Activated CD8-positive, alpha-beta memory T cell treated with anti-CD3 and anti-CD28 coated beads, Interleukin-2, amount 10 ng/mL, durations not matched to agents 7 days and 5 days (primary cell): ENCODE measurements at regions not wholly inside any gene's neighbourhood (a gene's known extent, or its start where the extent isn't known, plus 50 kb on each side); places are given as distances from the start of the nearest gene placed in this dataset.
A peak's percentile ranks its signal among the peaks of the same experiment; 100 is the strongest.

ENCODE experiments used
- ATAC-seq: fragments of 150-1000 bp; cut with Tn5 transposase; one replicate; pipeline ENCODE4 v1.10.0; 2021; ENCODE audit warnings: moderate library complexity
- CTCF ChIA-PET: fragments of 350-600 bp; sonication (Branson Sonifier 250); formaldehyde crosslinking; loops from one replicate; lab custom pipeline; 2021; ENCODE audit warnings: antibody characterized with exemption; lab: Charles Lee
- DNase-seq: peaks from one replicate; pipeline ENCODE4 v3.0.0-alpha.2; 2020
- H3K27ac Mint-ChIP-seq: one replicate; pipeline ENCODE4 v1.8.0; 2021; ENCODE audit warnings: mild to moderate bottlenecking, mixed read lengths
- H3K27me3 Mint-ChIP-seq: one replicate; pipeline ENCODE4 v1.8.0; 2021; ENCODE audit warnings: mixed read lengths
- H3K36me3 Mint-ChIP-seq: one replicate; pipeline ENCODE4 v1.8.0; 2021; ENCODE audit warnings: mild to moderate bottlenecking, mixed read lengths
- H3K4me1 Mint-ChIP-seq: one replicate; pipeline ENCODE4 v1.8.0; 2021; ENCODE audit warnings: mixed read lengths
- H3K4me3 Mint-ChIP-seq: one replicate; pipeline ENCODE4 v1.8.0; 2021; ENCODE audit warnings: mild to moderate bottlenecking, moderate library complexity, mixed read lengths
- H3K9me3 Mint-ChIP-seq: one replicate; pipeline ENCODE4 v1.8.0; 2022; ENCODE audit warnings: low read depth, mixed read lengths

- peak; percentile 36 for ATAC-seq
- H3K4me1 Mint-ChIP-seq, result no peaks in the 10 kb centered on the region
- peak; percentile 48 for DNase-seq
- H3K27ac Mint-ChIP-seq, result no peak overlapping the region
- no peak overlapping the region for H3K4me3 Mint-ChIP-seq
- no peaks in the 10 kb centered on the region for H3K36me3 Mint-ChIP-seq
- no peaks in the 10 kb centered on the region for H3K9me3 Mint-ChIP-seq
- H3K27me3 Mint-ChIP-seq, result peaks cover 26% of the 10 kb centered on the region
- CTCF ChIA-PET, result interaction anchor here (0.8 to 1.3 kb wide), 4 partner anchors 10 to 34 kb away, joined by 3 to 5 read pairs (median 4); no protein-coding TSS in a partner anchor
Observed at GRCh38 chr1:4585216-4585615, 69.2 kb upstream of the AJAP1 start.

- CTCF ChIA-PET, result interaction anchor here (1.2 to 1.3 kb wide), 2 partner anchors 13 to 34 kb away, joined by 3 to 4 read pairs; no protein-coding TSS in a partner anchor
- no peak for DNase-seq
- ATAC-seq, result no peak
Observed at GRCh38 chr1:4585705-4586104, 68.7 kb upstream of the AJAP1 start.

GRCh38 chr1:4586611-4587160 is 67.7 kb upstream of the AJAP1 start:
- CTCF ChIA-PET, result no interaction called here
- ATAC-seq, result no peak
- H3K9me3 Mint-ChIP-seq, result no peaks in the 10 kb centered on the region
- no peak overlapping the region for H3K4me3 Mint-ChIP-seq
- no peaks in the 10 kb centered on the region for H3K36me3 Mint-ChIP-seq
- no peak for DNase-seq
- no peak overlapping the region for H3K27ac Mint-ChIP-seq
- no peaks in the 10 kb centered on the region for H3K4me1 Mint-ChIP-seq
- H3K27me3 Mint-ChIP-seq, result peaks cover 19% of the 10 kb centered on the region

More at GRCh38 chr1:4585705-4586104, 68.7 kb upstream of the AJAP1 start:
- Mint-ChIP-seq H3K27ac (no peak overlapping the region), H3K4me3 (no peak overlapping the region), H3K9me3 (no peaks in the 10 kb centered on the region), H3K36me3 (no peaks in the 10 kb centered on the region), H3K4me1 (no peaks in the 10 kb centered on the region), H3K27me3 (peaks cover 23% of the 10 kb centered on the region)

GRCh38 chr1:4587721-4588120 is 66.7 kb upstream of the AJAP1 start:
- no peak for DNase-seq
- Mint-ChIP-seq H3K4me3 (no peak overlapping the region), H3K36me3 (no peaks in the 10 kb centered on the region), H3K9me3 (no peaks in the 10 kb centered on the region), H3K27me3 (peaks cover 19% of the 10 kb centered on the region), H3K4me1 (no peaks in the 10 kb centered on the region), H3K27ac (no peak overlapping the region)
- CTCF ChIA-PET, result no interaction called here
- no peak for ATAC-seq

- peaks cover 4% of the 10 kb centered on the region for H3K27me3 Mint-ChIP-seq
- no peaks in the 10 kb centered on the region for H3K36me3 Mint-ChIP-seq
- H3K9me3 Mint-ChIP-seq, result no peaks in the 10 kb centered on the region
- ATAC-seq (no peak), DNase-seq (no peak)
- CTCF ChIA-PET, result no interaction called here
- no peak overlapping the region for H3K4me3 Mint-ChIP-seq
- no peak overlapping the region for H3K27ac Mint-ChIP-seq
- H3K4me1 Mint-ChIP-seq, result no peaks in the 10 kb centered on the region
Observed at GRCh38 chr1:4590756-4591155, 63.7 kb upstream of the AJAP1 start.

GRCh38 chr1:4591926-4592325 is 62.5 kb upstream of the AJAP1 start:
- H3K27me3 Mint-ChIP-seq, result no peaks in the 10 kb centered on the region
- ATAC-seq (no peak), DNase-seq (no peak)
- no peaks in the 10 kb centered on the region for H3K36me3 Mint-ChIP-seq
- H3K4me1 Mint-ChIP-seq, result no peaks in the 10 kb centered on the region
- no peak overlapping the region for H3K27ac Mint-ChIP-seq
- H3K9me3 Mint-ChIP-seq, result no peaks in the 10 kb centered on the region
- CTCF ChIA-PET, result no interaction called here
- no peak overlapping the region for H3K4me3 Mint-ChIP-seq

- Mint-ChIP-seq H3K4me1 (no peaks in the 10 kb centered on the region), H3K9me3 (no peaks in the 10 kb centered on the region), H3K4me3 (no peak overlapping the region), H3K36me3 (no peaks in the 10 kb centered on the region), H3K27me3 (no peaks in the 10 kb centered on the region), H3K27ac (no peak overlapping the region)
- ATAC-seq, result no peak
- DNase-seq, result no peak
- CTCF ChIA-PET, result no interaction called here
Observed at GRCh38 chr1:4593106-4593505, 61.3 kb upstream of the AJAP1 start.

GRCh38 chr1:4594286-4594991 is 60.0 kb upstream of the AJAP1 start:
- no peak for ATAC-seq
- CTCF ChIA-PET, result interaction anchor here (1.0 kb wide), 1 partner anchor 10 kb away, joined by 5 read pairs; no protein-coding TSS in a partner anchor

GRCh38 chr1:4595341-4596225 is 58.8 kb upstream of the AJAP1 start:
- no peaks in the 10 kb centered on the region for H3K4me1 Mint-ChIP-seq
- no peak for DNase-seq
- no peak overlapping the region for H3K4me3 Mint-ChIP-seq
- H3K27ac Mint-ChIP-seq, result no peak overlapping the region
- CTCF ChIA-PET, result interaction anchor here (1.0 kb wide), 1 partner anchor 11 kb away, joined by 5 read pairs; no protein-coding TSS in a partner anchor
- no peaks in the 10 kb centered on the region for H3K9me3 Mint-ChIP-seq
- no peak for ATAC-seq
- H3K36me3 Mint-ChIP-seq, result no peaks in the 10 kb centered on the region
- no peaks in the 10 kb centered on the region for H3K27me3 Mint-ChIP-seq

More at GRCh38 chr1:4594286-4594991, 60.0 kb upstream of the AJAP1 start:
- Mint-ChIP-seq H3K36me3 (no peaks in the 10 kb centered on the region), H3K27ac (no peak overlapping the region), H3K27me3 (no peaks in the 10 kb centered on the region), H3K4me3 (no peak overlapping the region), H3K4me1 (no peaks in the 10 kb centered on the region), H3K9me3 (no peaks in the 10 kb centered on the region)
- no peak for DNase-seq

GRCh38 chr1:4596486-4596885 is 57.9 kb upstream of the AJAP1 start:
- no peak overlapping the region for H3K4me3 Mint-ChIP-seq
- no peaks in the 10 kb centered on the region for H3K4me1 Mint-ChIP-seq
- no peaks in the 10 kb centered on the region for H3K36me3 Mint-ChIP-seq
- CTCF ChIA-PET, result no interaction called here
- H3K27me3 Mint-ChIP-seq, result no peaks in the 10 kb centered on the region
- H3K27ac Mint-ChIP-seq, result no peak overlapping the region
- no peaks in the 10 kb centered on the region for H3K9me3 Mint-ChIP-seq
- ATAC-seq (no peak), DNase-seq (no peak)

GRCh38 chr1:4597020-4597419 is 57.4 kb upstream of the AJAP1 start:
- H3K36me3 Mint-ChIP-seq, result no peaks in the 10 kb centered on the region
- CTCF ChIA-PET, result interaction anchor here (0.6 kb wide), 1 partner anchor 868 kb away, joined by 5 read pairs; no protein-coding TSS in a partner anchor
- no peak for ATAC-seq
- no peaks in the 10 kb centered on the region for H3K9me3 Mint-ChIP-seq
- H3K27me3 Mint-ChIP-seq, result no peaks in the 10 kb centered on the region
- no peak overlapping the region for H3K4me3 Mint-ChIP-seq
- no peak for DNase-seq
- H3K27ac Mint-ChIP-seq, result no peak overlapping the region
- no peaks in the 10 kb centered on the region for H3K4me1 Mint-ChIP-seq

GRCh38 chr1:4598561-4598960 is 55.8 kb upstream of the AJAP1 start:
- Mint-ChIP-seq H3K4me3 (no peak overlapping the region), H3K36me3 (no peaks in the 10 kb centered on the region), H3K9me3 (no peaks in the 10 kb centered on the region), H3K27ac (no peak overlapping the region), H3K27me3 (peaks cover 4% of the 10 kb centered on the region), H3K4me1 (no peaks in the 10 kb centered on the region)
- CTCF ChIA-PET, result no interaction called here
- no peak for ATAC-seq
- DNase-seq, result no peak

- no peaks in the 10 kb centered on the region for H3K9me3 Mint-ChIP-seq
- H3K36me3 Mint-ChIP-seq, result no peaks in the 10 kb centered on the region
- DNase-seq, result no peak
- peaks cover 4% of the 10 kb centered on the region for H3K27me3 Mint-ChIP-seq
- H3K4me3 Mint-ChIP-seq, result no peak overlapping the region
- ATAC-seq, result no peak
- CTCF ChIA-PET, result no interaction called here
- H3K4me1 Mint-ChIP-seq, result no peaks in the 10 kb centered on the region
- no peak overlapping the region for H3K27ac Mint-ChIP-seq
Observed at GRCh38 chr1:4599521-4599920, 54.9 kb upstream of the AJAP1 start.
